GM19043 (cell line): ENCODE measurements at regions not wholly inside any gene's neighbourhood (a gene's known extent, or its start where the extent isn't known, plus 50 kb on each side); places are given as distances from the start of the nearest gene placed in this dataset.
"Not testable (repeated sequence)": the region's sequence is repeated elsewhere in the genome, so short reads cannot be mapped to it uniquely, and the experiment has no call there.

ENCODE experiments used
- ATAC-seq: cut with Tn5 transposase; IDR thresholded peaks from one replicate; pipeline ENCODE4 v1.9.1; 2021; ENCODE audit warnings: low read depth; ENCODE audit not compliant: unreplicated experiment

DNA sequence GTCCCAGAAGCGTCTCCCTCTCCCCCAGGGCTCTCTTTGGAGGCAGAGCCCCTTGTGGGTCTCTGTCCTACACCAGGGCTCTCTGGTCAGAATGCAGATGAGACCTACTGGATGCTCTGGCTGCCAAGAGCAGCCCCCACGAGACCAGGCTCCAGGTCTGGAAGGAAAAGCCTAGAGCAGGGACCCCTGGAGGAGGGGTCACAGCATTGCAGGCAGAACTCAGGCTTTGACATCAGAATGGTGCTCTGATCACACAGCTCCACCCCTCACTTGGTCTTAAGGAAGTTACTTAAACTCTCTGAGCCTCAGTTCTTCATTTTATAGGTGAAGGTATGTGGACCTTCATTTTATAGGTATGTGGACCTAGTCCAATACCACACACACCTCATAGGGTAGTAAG is 83.1 kb downstream of the ARL6IP4 start:
- ATAC-seq: no peak

DNA sequence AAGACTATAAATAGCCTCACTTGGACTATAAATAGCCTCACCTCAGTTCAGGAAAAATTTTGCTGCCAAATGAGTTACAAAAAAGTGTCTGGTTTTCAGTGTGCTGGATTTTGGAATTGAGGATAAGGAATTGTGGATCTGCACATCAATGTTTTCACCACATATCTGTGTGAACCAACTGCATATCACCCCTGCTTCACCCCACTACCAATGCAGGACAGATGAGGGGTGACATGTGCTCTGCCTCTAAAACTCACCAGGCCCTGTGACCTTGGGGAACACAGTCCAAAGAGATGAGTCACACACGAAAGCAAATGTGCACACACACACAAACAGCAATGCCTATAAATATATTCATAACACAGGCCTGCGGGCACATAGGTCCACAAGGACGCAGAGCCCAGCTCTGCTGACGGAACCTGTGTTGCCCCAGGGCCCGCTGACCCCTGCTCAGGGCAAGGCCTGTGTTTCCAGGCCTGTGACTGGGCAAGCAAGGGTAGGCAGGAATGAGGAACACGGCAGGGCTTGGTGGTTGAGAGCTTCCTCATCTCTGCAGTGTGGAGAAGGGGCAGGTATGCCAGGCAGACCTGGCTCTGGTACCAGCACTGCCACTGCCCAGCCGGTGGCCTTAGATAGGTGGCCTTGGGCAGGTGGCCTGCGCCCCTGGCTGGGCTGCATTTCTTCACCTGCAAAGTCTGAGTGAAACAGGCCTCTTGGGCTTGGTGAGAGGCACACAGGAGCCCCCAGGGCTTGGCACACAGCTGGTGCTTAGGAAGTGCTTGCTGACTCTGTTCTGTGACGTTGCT is 82.4 kb downstream of the ARL6IP4 start:
- no peak for ATAC-seq

DNA sequence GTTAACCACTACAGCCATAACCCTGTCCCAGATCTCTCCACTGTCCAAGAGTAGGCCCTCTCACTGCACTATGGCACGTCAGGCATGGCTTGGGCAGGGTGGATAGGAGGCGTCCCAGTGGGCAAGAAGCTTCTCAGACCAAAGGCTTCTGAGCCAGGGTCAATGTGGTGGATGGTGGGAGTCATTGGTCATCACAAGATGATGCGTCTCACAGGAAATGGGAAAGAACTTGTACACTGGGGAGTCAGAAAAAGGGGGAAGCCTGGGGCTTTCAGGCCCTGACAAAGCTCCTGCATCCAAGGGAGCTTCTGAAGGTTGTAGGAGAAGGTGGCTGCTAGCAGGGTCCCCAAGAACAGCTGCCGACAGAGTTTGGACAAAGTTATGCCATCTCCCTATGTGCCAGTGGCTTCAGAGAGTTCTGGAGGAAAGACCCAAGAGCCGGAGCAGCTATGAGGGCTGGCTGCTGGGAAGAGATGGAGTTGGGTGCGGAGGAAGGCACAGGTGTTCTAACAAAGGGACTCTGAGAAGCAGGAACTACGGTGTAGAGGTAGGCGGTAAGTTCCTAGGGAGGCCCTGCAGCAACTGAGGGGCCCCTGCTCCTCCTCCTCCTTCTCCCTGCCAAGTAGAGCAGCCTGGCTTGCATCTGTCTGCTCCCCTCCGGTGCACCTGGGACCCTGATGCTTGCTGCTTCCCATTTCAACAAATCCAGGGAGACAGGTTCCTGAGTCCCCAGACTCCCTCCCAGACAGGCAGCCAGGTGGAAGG is 81.1 kb downstream of the ARL6IP4 start:
- ATAC-seq: no peak

DNA sequence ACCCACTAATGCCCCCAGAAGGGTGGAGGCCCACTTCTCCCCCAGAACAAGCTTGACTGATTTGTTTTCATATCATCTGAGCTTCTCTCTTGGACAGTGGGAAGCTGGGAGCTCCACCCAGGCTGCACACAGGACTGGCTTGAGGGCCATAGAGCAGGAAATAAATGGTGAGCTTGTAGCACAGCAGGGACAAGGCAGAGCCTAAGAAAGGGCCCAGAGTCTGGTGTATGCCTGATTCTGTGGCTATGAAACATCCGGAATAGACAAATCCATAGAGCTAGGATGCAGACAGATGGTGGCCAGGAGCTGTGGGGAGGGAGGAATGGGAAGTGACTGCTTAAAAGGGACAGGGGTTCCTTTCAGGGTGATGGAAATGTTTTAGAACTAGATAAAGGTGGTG is 79.0 kb downstream of the ARL6IP4 start:
- ATAC-seq: no peak

DNA sequence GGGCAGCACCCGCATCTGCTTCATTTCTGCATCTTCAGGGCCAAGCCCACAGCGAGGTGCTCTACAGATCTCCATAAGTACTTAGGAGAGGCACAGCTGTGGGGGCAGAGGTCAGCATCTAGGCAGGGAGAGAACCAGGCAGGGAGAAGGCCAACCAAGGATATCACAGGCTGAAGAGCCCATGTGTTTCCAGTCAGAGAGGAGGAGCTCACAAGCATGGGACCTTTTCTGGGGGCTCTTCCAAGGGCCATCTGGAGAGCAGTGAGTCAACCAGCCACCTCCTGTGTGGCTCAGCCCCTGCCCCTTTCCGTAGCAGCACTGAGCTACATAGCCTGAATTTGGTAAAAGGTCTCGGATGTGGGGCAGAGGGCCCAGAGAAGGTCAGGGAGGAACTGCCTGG is 78.5 kb downstream of the ARL6IP4 start:
- ATAC-seq: no peak

DNA sequence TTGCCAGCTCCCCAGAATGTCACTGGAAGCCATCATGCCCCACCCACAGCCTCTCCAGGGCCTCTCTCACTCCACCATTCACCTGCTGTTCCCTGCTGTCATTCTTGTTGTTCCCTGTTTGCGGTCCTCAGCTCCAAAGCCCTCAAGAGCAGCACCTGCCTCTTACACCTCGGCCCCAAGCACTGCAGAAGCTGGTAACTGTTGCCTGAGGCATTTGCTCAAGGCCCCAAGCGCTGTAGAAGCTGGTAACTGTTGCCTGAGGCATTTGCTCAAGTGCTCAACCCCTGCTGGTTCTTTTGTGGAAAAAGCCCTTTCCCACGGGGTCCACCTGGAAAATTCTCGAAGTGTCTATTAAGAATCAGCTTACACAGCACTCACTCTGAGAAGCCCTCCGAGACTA is 78.0 kb downstream of the ARL6IP4 start:
- ATAC-seq: no peak

DNA sequence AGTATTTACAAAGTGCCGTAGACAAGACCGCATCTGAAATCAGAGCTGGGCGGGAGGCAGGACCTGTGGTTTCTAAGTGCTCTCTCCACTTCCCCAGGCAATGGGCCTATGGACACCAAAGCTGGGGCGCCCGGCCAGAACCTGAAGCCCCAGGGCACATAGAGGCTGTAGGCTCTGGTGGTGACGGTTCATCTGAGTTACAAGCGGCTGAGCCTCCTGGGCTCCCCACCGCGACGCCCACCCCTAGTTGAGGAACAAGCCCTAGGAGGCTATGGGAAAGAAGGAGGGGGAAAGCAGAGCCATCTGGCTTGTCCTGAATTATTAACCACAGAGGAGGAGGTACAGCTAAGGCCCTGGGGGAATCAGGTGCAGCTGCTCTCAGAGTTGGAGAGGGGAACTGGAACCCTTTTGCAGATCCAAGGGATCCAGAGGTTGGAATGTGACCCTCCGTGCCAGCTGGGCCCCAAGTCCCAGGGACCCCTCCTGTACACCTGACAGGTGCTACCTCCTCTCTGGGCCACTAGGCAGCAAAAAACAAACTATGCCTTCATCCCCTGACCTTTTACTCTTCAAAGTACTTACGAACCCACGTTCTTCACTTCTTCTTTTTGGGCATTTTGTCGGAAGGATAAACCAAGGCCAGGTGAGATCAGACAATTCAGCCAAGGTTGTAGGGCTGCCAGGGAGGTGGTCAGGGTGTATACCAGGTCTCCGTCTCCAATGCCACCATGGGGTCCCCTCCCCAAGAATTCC is 77.2 kb downstream of the ARL6IP4 start:
- ATAC-seq: no peak

DNA sequence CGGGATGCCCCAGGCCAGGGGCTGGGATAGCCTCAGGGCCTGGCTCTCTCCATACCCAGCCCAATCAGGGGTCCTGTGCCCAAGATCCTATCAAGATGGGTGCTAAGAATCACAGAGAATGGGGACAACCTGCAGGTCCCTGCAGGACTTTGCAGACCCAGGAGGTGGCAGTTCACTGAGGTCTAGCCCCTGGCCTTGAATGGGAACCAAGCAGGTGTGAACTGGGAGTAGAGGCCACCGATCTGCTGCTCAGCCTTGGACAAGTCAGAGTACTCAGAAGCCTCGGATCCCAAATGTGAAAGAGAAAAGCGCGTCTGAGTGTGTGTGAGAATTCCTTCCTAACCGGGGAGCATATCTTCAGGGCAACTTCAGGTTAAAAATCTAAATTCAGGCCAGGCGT is 76.2 kb downstream of the ARL6IP4 start:
- ATAC-seq: no peak

DNA sequence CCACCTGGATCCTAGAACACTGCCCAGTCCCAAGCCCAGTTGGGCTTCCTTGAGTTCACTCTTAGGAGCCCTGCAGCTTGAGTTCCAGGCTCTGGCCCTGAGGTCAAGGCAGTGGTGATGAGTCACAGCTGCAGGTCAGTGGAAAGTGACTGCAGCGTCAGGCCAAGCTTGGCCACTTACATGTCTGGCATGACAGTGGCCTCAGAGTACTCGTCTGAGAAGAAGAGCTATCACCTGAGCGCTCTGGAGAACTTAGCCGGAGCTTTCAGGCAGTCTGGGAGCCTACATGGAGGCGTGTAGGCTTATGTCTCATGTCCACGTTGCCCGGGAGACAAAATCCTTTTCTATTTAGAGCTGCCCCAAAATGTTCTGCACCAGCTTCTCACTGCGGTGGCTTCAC is 75.6 kb downstream of the ARL6IP4 start:
- no peak for ATAC-seq

DNA sequence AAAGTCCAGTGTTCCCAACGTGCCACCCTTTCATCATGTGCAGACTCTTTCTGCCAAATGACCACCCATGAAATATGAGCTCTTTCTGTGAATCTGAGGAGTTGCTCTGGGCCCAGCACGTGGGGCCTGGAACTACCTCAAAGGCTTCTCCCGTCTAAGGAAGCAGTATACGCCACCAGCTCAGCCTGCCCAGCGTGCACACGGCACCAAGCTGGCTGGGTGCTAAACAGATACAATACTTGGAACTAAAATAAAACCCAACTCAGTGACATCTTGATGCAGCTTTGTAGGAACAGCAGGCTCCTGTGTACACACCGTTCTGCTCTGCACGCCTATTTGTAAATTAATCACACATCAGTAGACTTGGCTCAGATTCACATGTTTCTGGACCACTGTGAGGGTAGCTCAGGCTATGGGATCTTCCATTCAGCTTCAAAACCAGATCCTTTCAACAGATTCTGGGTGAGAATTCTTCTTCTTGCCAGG is 74.8 kb downstream of the ARL6IP4 start:
- ATAC-seq: no peak

DNA sequence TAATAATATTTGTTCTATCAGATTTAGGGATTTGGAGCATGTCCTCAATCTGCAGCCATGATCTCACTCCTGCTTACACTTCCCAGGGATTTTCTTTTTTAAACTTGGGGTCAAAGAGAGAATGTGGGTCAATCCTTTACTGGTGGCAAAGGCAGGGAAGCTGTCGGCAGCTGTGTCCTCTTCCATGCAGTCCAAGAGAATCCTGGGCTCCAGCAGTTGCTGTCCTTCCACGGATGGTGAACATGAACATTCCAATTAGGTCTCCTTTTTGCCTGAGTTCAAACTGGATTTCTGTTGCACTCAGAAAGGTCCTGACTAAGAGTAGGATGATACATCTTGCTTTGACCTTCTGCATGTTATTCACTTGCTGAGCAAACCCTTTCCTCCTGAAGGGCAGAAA is 73.9 kb downstream of the ARL6IP4 start:
- no peak for ATAC-seq

DNA sequence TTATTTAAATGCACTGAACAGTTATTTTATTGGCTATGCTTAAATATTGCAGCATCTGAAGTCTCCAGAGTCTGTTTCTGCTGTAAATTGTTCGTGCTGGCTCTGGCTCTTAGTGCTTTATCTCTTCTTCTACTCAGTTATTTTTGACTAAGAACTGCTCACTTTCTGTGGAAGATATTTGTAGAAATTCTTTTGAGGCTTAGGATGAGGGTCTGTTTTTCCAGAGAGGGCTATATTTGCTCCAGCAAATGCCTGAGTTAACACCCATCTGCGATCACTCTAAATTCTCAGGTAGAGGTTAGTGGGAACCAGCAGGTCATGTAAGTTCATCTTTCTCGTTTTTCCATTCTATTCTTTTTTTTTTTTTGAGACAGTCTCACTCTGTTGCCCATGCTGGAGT is 71.1 kb downstream of the ARL6IP4 start:
- no peak for ATAC-seq

DNA sequence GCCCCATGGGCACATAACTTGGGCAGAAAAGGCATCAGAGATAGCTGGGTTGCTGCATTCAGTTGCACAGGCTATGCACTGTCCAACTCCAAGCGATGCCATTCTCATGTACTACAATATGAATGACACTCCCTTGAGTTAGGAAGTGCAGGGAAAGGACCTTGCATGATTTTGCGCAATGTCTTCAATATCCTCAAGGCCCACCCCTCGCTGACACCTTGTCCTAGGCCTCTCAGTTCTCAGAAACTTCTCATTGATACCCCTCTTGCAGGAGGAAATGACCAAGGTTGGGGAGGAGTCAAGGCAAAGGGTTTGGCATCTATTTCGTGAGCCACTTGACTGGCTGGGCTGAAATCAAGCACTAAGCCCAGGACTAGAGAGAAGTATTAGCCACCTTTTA is 70.4 kb downstream of the ARL6IP4 start:
- ATAC-seq: no peak

DNA sequence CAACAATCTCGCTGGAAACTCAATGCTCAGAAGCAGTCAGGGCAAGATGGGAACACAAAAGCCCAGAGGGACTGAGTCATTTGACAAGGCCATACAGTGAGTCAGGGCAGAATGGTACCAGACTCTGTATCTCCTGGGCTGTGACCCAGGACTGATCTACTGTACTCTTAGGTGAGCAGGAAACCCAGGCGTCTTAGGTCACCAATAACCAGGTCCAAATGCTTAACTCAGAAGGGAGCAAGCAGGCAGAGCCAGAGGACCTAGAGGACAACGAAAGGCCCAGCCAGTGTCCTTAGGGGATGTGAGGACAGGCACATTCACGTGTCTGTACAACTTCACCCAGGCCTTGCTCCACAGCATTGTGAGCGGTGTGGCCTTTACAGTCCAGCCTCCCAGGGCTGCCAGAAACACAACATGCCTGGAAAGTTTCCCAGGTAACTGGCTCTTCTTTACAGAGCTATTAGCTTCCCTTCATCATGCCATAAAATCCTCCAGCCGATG is 69.9 kb downstream of the ARL6IP4 start:
- ATAC-seq: no peak

DNA sequence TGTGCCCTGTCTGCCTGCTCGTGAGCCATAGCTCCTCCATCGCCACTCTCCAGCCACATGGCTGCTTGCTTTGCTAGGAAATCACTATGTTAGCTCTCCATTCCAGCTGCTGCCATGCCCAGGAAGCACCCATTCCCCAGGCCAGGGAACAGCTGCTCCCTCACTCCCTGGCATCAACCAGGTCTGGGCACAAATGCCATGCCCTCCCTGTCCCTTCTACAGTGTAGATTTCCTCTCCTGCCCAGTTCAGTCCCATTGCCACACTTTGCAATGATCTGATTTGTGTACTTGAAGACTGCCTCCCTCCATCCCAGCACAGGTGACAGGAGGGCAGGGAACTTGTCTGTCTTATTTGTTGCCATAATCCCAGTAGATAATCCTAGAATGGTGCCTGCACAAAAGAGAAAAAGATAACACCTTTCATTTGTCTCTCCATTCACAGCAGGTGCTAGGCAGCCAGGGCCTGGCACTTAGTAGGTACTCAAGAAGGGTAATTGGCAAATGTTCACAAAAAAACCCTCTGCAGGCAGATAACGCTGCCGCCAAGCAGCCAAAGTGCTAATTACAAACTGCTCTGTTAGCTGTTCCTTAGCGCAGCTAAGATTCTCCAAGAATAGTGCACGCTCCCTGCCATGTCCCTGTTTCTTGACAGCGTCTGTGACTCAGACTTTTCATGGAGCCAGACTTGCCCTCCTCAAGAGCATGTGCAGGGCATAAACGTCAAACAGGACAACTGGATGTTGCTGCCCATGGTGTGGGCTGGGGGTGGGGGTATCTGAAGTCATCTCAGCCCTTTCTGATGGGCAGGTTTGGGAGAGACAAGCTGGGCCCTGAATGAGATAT is 69.1 kb downstream of the ARL6IP4 start:
- ATAC-seq: no peak

DNA sequence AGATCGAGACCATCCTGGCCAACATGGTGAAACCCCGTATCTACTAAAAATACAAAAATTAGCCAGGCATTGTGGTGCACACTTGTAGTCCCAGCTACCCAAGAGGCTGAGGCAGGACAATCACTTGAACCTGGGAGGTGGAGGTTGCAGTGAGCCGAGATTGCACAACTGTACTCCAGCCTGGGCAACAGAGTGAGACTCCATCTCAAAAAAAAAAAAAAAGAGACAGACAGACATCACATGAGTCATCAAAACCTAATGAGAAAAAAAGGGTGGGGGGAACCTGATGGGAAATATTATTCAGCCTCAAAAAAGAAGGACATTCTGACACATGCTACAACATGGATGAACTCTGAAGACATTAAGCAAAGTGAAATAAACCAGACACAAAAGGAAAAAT is 67.4 kb downstream of the ARL6IP4 start:
- not testable (repeated sequence) for ATAC-seq

DNA sequence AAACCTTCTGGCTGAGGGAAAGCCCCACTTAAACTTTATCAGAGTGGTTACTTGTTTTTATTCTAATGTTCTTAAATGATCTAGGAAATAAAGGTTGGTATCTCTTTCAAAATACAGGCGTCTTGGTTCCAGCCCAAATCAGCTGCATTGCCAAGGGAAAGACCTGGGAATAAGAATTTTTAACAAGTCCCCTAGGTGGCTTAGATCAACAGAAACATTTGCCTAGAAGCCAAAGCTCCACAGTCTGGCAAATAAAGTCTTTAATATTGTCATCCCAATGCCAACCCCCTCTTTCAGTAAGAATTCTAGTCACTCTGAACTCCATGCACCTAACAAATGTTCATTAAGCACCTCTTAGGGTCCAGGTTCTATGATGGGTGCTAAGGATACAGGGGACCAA is 66.8 kb downstream of the ARL6IP4 start:
- no peak for ATAC-seq

DNA sequence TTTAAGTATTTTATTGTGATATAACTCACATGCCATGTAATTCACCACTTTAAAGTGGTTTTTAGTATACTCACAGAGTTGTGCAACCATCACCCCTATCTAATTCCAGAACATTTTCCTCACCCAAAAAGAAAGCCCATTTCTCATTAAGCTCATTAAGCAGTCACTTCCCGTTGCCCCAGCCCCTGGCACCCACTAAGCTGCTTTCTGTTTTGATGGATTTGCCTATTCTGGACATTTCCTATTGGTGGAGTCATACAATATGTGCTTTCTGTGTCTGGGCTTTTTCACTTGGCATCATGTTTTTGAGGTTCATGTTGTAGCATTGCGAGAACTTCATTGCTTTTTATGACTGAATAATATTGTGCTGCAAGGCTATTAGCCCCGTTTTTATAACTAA is 66.0 kb downstream of the ARL6IP4 start:
- no peak for ATAC-seq

DNA sequence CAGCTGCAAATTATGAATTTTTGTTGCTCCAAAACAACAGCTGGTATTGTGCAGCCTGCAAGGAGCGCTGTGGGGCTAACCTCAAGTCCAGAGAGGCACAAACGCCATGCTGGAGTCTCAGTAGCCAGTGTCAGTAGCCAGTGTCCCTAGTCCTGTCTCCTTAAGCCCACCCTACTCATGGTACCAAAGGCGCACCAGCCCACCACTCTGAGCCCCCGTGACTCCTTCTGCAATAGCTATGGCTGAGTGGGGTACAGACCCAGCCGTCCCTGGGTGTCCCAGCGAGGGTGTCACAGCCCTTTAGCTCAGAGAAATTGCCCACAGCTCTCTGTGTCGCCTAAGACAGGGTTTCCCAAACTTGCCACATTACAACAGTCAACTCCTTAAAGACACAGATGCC is 65.2 kb downstream of the ARL6IP4 start:
- no peak for ATAC-seq

DNA sequence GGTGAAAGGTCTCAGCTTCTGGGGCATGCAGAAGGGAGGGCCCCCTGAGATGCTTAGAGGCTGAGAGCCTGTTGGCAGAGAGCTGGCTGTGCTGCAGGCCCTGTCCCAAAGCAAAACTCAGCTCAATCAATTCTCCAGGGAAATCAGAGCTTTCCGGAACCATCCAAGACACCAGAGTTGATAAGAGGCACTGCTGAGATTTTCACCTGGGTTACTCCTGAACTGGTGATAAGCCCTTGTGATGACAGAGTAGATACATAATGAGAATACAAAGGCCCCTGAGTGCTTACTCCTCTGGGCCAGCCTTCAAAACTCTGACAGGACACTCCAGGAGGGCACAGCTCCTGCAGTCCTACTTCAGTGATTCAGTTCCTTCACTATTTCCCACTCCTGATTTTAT is 63.9 kb downstream of the ARL6IP4 start:
- no peak for ATAC-seq
